ENCODE measurements at regions not wholly inside any gene's neighbourhood (a gene's known extent, or its start where the extent isn't known, plus 50 kb on each side); places are given as distances from the start of the nearest gene placed in this dataset.

GRCh38 chr10:28249512-28249911, 53.4 kb downstream of the MPP7 start:
- ChIA-PET CTCF (interaction anchor here (2.8 kb wide), 1 partner anchor 144 kb away, joined by 8 read pairs; no protein-coding TSS in a partner anchor), POLR2A (no interaction called here)
- Histone ChIP-seq H2AFZ (ENCODE audit: low read depth) (no peak overlapping the region), H3K27me3 (ENCODE audit: insufficient read depth) (peaks cover 32% of the 10 kb centered on the region; the same call in 1 of the 2 replicates), H3F3A (replicated peaks; ENCODE audit: insufficient read depth) (peaks cover 6% of the 10 kb centered on the region), H3K9me2 (no peaks in the 10 kb centered on the region), H3K27ac (ENCODE audit: low read depth in 2 of 2, low read length in 1 of 2) (no peak overlapping the region), H3K9ac (no peak overlapping the region), H3K36me3 (replicated peaks in 1 of 2; ENCODE audit: control insufficient read depth in 1 of 2, insufficient read depth in 2 of 2, low read length in 1 of 2) (no peaks in the 10 kb centered on the region), H4K20me1 (ENCODE audit: insufficient read depth) (no peaks in the 10 kb centered on the region), H3K4me1 (ENCODE audit: control insufficient read depth in 1 of 2, insufficient read depth in 2 of 2, low read depth in 1 of 2, low read length in 1 of 2) (peaks cover 0 to 5% of the 10 kb centered on the region in 2 experiments; a peak in 2 of 4 replicates), H3K4me3 (ENCODE audit: low read depth in 2 of 2, low read length in 1 of 2) (no peak overlapping the region), H3K9me3 (no peaks in the 10 kb centered on the region), H3K79me2 (ENCODE audit: insufficient read depth) (no peaks in the 10 kb centered on the region), H3K4me2 (no peak overlapping the region)
- 3% methylated on average over 6 of the region's 6 CpGs for WGBS (ENCODE audit: low lambda C conversion rate)
- TF ChIP-seq EP300 (IDR thresholded peaks at IDR 0.05; ENCODE audit: borderline replicate concordance in 1 of 2, low read depth in 1 of 2, low read length in 1 of 2) (no peak), YY1 (IDR thresholded peaks at IDR 0.05; ENCODE audit: low read depth) (no peak), CHD2 (IDR thresholded peaks at IDR 0.05; ENCODE audit: low read length, partially characterized antibody) (no peak), FOXM1 (IDR thresholded peaks at IDR 0.05; ENCODE audit: low read depth) (no peak), CTCF (IDR thresholded peaks at IDR 0.05) (no peak), GABPA (IDR thresholded peaks at IDR 0.05; ENCODE audit: low read depth) (no peak), ELF1 (IDR thresholded peaks at IDR 0.05) (no peak), ZBTB33 (IDR thresholded peaks at IDR 0.05; ENCODE audit: borderline replicate concordance, low read depth) (no peak), REST (IDR thresholded peaks at IDR 0.05; ENCODE audit: low read depth, low read length) (no peak), SMC3 (IDR thresholded peaks at IDR 0.05; ENCODE audit: low read depth, low read length) (no peak), RCOR1 (IDR thresholded peaks at IDR 0.05; ENCODE audit: low read length) (no peak), RXRA (IDR thresholded peaks at IDR 0.05; ENCODE audit: borderline replicate concordance, low read depth) (no peak), GATA2 (CRISPR knock-in tag; IDR thresholded peaks at IDR 0.05) (no peak), RAD21 (IDR thresholded peaks at IDR 0.05; ENCODE audit: low read length) (no peak), TEAD4 (IDR thresholded peaks at IDR 0.05; ENCODE audit: borderline replicate concordance, insufficient read depth) (no peak), EZH2phosphoT487 (IDR thresholded peaks at IDR 0.05; ENCODE audit: borderline replicate concordance, low read depth) (no peak)
- DNase-seq = no peak
